ENCODE measurements at regions not wholly inside any gene's neighbourhood (a gene's known extent, or its start where the extent isn't known, plus 50 kb on each side); places are given as distances from the start of the nearest gene placed in this dataset.

- TF ChIP-seq EZH2 (IDR thresholded peaks at IDR 0.05) = no peak
- no peak for TF ChIP-seq POLR2AphosphoS5 (IDR thresholded peaks at IDR 0.05; ENCODE audit: borderline replicate concordance, low read depth, low read length)
Observed at GRCh38 chr1:190619724-190620123, 142.1 kb upstream of the BRINP3 start.
